D721Med (cell line): ENCODE measurements at regions not wholly inside any gene's neighbourhood (a gene's known extent, or its start where the extent isn't known, plus 50 kb on each side); places are given as distances from the start of the nearest gene placed in this dataset.

Experiments used
- DNase-seq: peaks from one replicate; pipeline ENCODE4 v3.0.0; 2011; ENCODE audit warnings: low spot score; ENCODE audit not compliant: insufficient read length
- FAIRE-seq: peaks from 2 replicates; lab custom pipeline; 2011; peaks lifted over from hg19 to GRCh38; lab: Jason Lieb, UNC
- CTCF ChIP-seq: IDR thresholded peaks from 2 replicates; pipeline ENCODE4 v1.5.1; 2012; ENCODE audit warnings: mild to moderate bottlenecking, control low read depth; ENCODE audit not compliant: insufficient read depth; ENCODE audit errors: missing control alignments

- no peak for DNase-seq
- no peak for FAIRE-seq
- no peak for TF ChIP-seq CTCF
Observed at GRCh38 chr13:68025604-68026003, 795.5 kb upstream of the PCDH9 start.

- DNase-seq (no peak), FAIRE-seq (no peak)
- TF ChIP-seq CTCF: no peak
Observed at GRCh38 chr13:68023838-68024581, 793.9 kb upstream of the PCDH9 start.

- TF ChIP-seq CTCF: no peak
- FAIRE-seq (no peak), DNase-seq (no peak)
Observed at GRCh38 chr13:68019901-68020300, 789.8 kb upstream of the PCDH9 start.

GRCh38 chr13:68009546-68009945 lies 779.4 kb upstream of the PCDH9 start:
- no peak for TF ChIP-seq CTCF
- DNase-seq: no peak
- no peak for FAIRE-seq

- TF ChIP-seq CTCF: no peak
- FAIRE-seq (no peak), DNase-seq (no peak)
Observed at GRCh38 chr13:68007576-68007975, 777.4 kb upstream of the PCDH9 start.

- DNase-seq: no peak
- no peak for FAIRE-seq
- no peak for TF ChIP-seq CTCF
Observed at GRCh38 chr13:67996101-67996500, 766.0 kb upstream of the PCDH9 start.

- no peak for TF ChIP-seq CTCF
- DNase-seq (no peak), FAIRE-seq (no peak)
Observed at GRCh38 chr13:67990868-67991267, 760.7 kb upstream of the PCDH9 start.
